ENCODE measurements at regions not wholly inside any gene's neighbourhood (a gene's known extent, or its start where the extent isn't known, plus 50 kb on each side); places are given as distances from the start of the nearest gene placed in this dataset.
"Not testable (repeated sequence)": the region's sequence is repeated elsewhere in the genome, so short reads cannot be mapped to it uniquely, and the experiment has no call there.

DNA sequence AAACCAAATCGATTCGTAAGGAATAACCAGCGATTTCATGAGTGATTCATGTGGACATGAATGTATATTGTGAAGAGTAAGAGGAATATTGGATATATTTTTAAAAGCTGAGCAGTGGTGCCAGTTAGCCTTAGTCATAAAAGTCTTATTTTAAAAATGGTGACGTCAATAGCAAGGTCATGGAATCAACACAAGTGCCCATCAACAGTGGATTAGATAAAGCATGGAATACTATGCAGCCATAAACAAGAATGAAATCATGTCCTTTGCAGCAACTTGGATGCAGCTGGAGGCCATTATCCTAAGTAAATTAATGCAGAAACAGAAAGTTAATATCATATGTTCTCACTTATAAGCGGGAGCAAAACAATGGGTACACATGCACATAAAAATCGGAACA lies 89.0 kb upstream of the STOX2 start:
- DNase-seq, result no peak

DNA sequence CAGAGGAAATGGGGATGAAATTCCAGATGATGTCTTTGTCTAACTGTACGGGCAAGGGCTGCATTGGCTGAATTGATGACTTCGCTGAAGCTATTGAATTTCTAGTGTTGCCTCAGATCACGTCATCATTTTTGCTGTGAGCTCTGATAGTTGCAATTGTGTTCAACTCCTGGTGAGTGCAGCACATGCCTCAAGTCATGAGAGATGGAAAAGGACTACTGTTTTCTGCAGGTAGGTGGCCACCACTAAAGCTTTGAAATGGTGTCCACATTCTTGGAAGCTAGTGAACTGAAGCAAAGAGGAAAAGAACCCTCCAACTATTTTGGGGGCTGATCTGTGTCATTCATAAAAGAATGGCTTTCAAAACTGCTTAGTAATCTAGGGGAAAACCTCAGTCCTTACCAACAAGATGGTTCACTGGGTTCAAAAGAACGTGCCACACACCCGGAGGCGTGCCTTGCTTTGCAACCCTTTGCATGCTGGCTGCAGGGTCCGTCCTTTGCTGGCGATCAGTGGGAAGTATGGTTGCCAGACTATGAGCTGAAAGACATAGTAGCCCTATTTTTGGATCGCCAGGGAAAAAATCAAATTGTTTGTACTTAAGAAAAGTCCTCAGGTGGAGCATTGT lies 88.1 kb upstream of the STOX2 start:
- no peak for DNase-seq

DNA sequence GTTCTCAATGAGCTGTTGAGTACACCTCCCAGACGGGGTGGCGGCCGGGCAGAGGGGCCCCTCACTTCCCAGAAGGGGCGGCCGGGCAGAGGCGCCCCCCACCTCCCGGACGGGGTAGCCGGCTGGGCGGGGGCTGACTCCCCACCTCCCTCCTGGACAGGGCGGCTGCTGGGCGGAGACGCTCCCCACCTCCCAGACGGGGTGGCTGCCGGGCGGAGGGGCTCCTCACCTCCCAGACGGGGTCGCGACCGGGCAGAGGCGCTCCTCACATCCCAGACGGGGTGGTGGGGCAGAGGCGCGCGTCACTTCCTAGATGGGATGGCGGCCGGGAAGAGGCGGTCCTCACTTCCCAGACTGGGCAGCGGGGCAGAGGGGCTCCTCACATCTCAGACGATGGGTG lies 86.5 kb upstream of the STOX2 start:
- not testable (repeated sequence) for DNase-seq

DNA sequence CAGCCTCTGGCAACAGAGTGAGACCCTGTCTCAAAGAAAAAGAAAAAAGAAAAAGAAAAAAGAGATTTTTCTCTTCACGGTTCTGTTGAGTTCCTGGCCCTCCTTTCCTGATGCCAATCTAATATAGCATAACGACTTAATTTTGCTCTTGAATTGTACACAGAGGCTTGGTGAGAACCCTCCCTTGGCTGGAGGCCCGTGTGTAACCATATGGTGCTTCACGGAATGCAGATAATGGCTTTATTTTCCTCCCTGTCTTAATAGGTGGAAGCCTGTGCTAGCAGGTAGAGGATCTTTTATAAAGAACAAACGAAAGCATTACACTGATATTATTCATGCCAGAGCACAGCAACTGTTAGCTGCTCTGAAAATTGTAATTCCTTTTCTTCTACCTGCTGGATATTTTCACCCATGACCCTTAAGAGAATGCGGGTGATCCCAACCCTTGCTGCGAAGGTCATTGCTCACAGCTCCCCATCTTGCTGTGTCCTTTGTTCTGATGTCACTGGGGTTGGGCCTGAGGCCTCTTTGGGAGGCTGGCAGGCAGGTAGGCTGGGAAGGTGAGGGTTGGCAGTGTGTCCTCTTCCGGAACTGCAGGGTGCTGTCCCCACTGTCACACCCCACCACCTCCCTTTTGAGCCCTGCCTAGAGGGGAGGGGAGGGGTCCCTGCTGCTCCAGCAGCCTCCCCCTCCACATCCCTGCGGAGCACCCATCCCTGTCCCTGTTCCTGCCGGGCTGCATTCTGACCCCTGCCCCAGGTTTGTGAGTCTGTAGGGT lies 83.8 kb upstream of the STOX2 start:
- no peak for DNase-seq

- no peak for DNase-seq
Observed at GRCh38 chr4:183823434-183823833, 81.7 kb upstream of the STOX2 start.

DNA sequence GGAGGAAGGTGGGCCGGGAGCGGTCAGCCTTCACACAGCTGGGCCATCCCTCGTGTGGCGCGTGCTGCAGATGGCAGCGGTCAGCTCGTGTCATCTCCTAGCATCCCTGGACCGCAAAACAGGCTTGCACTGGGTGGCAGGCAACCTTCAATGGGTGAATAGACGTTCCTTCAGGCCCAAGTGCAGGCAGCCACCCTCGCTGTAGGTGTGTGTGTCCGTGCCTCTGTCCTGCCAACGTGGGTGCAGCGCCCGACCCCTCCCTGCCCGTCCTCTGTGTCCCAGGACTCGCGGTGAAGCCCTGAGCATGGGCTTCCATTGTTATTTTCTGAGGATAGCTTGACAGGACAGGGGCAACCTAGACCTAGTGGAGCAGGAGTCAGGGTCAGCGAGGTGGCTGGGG lies 79.8 kb upstream of the STOX2 start:
- DNase-seq, result no peak

GRCh38 chr4:183826461-183826860 lies 78.6 kb upstream of the STOX2 start:
- DNase-seq, result no peak

DNA sequence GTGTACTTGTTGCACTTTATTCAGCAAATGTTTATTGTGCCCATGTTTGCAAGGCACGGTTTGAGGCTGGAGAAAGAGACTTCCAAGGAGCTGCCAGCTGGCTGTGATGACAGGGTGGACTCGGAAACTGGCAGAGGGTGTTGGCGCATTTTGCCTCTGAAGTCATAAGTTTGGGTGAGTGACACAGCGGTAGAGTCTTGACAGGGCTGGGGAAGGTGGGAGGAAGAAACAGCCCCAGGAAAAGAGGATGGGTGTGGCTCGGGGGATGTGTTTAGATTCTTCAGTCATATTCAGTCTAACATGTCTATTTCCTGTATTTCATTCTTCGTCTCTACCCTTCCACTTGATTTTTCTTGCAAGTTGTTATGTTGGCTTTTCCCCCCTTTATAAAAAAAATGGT lies 77.0 kb upstream of the STOX2 start:
- no peak for DNase-seq

DNA sequence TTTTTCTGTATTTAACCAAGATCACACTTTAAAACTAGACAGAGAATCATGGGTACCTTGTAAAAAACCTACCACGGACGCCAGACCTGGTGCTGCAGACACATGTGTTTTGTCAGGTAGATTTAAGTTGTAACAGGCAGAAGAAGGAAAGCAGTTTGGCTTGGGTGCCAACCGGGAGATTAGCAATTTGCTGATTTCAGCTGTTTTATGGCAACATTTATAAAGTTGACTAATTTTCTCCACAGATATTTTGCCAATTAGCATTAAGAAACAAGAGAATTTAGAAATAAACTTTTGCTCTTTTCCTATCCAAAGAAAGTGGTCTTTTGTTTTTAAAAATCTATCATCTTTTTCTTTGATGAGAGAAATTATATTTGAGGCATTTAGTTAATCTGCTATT lies 76.3 kb upstream of the STOX2 start:
- no peak for DNase-seq

DNA sequence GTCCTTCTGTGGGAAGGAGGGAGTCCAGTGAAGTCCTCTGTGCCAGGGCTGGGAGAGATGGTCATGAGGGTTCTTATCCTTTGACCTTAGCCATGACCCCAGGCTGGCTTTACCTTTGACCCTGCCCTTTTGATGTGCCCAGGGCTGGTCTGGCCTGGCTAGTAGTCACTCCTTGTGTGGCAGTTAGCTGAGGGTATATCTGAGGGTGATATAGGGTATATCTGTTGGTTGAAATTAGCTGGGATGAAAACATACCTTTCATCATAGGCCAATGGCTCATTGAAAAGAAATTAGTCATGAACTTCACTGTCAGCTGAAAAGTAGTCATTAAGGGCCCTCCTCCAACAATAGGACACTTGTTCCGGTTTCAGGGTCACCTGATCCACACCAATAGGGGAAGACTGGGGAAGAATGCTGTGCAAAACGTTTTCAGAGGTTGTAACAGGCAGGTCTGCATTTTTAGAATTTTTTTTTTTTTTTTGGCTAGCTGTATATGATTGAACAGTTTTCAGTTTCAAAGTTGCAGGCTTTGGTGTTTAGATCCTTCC lies 74.6 kb upstream of the STOX2 start:
- DNase-seq, result no peak

DNA sequence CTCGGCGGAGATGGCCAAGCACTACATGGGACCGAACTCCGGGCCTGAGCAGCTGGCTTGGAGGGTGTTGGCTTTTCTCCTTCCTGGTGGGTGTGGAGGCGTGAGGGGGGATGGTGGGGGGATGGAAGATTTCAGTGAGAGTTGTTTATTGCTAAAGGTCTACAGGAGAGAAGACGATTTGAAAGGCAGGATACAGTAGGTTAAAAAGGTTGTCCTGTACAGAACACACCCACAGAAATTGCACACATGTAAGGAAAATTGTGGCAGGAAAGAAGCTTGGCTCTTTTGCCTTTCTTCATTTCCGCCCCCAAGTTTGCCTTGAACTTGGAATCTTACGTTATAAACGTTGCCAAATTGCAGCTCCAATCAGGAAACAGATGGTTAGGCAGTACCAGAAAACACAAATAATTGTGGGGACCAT lies 74.1 kb upstream of the STOX2 start:
- no peak for DNase-seq

GRCh38 chr4:183831683-183832082 lies 73.4 kb upstream of the STOX2 start:
- no peak for DNase-seq

GRCh38 chr4:183832776-183833450 lies 72.2 kb upstream of the STOX2 start:
- no peak for DNase-seq

DNA sequence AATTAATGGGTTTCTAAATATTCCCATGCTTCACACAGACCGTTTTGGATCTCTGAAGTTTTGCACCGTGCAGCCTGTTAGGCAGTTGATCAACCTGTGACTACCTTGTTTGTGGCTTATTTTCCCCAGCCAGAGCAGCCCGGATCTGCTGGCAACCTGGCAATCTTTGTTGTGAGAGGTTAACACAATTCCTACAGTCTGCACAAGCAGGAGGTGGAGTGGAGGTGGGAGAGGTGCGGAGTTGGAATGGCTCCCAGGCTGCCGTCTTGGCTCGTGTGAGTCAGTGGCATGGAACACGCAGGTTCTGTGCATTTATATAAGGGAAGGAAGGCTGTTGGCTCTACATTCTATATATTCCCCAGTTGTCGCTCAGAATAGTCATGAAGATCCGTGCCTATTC lies 70.9 kb upstream of the STOX2 start:
- no peak for DNase-seq

DNA sequence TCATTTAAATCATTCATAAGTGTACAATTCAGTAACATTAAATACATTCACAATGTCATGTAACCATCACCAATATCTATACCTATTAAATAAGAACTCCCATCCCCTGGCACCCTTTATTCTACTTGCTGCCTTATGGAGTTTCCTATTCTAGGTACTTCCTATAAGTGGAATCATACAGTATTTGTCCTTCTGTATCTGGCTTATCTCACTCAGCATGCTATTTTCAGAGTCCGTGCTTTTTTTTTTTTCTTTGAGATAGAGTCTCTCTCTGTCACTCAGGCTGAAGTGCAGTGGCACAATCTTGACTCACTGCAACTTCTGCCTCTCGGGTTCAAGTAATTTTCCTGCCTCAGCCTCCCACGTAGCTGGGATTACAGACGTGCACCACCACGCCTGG lies 67.9 kb upstream of the STOX2 start:
- DNase-seq, result no peak

- no peak for DNase-seq
Observed at GRCh38 chr4:183838987-183839712, 66.0 kb upstream of the STOX2 start.

- DNase-seq, result peak; percentile 48
Observed at GRCh38 chr4:183840311-183840710, 64.8 kb upstream of the STOX2 start.

- no peak for DNase-seq
Observed at GRCh38 chr4:183841001-183841400, 64.1 kb upstream of the STOX2 start.

DNA sequence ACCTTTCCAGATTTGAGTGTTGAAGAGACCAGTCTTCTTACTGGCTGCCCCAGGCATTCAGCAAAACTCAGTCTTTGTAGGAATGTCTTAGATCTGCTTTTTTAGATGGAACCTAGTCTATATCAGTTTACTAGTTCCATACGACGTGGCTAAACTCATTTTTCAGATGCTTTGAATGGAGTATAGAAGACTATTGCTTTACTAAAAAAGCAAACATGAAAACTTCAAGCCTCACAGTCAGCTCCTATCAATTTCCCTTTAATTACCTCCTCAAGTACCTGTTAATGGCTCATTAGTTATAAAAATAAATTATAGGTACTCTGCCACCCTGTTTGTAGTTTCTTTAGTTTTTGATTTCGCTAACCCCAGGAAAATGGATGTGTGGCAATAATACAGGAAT lies 63.0 kb upstream of the STOX2 start:
- DNase-seq, result no peak

- no peak for DNase-seq
Observed at GRCh38 chr4:183843248-183843671, 61.8 kb upstream of the STOX2 start.

DNA sequence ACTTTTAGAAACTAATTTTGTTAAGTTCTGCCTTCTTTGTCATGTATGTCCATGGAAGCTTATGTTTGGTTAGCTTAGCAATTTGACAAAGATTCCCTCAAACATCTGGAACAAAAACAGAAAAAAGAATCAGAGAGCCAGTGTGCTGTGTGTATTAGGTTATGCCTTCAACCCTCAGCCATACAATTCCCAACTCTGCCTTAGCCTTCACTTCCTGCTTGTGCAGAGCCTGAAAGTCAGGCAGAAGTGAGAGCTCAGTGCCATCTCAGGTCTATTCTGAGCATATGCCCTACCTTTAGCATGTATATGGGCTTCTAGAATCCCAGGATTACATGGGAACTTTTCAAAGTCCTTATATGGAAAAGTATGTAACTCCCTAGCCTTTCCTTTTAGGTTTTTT lies 58.2 kb upstream of the STOX2 start:
- no peak for DNase-seq

DNA sequence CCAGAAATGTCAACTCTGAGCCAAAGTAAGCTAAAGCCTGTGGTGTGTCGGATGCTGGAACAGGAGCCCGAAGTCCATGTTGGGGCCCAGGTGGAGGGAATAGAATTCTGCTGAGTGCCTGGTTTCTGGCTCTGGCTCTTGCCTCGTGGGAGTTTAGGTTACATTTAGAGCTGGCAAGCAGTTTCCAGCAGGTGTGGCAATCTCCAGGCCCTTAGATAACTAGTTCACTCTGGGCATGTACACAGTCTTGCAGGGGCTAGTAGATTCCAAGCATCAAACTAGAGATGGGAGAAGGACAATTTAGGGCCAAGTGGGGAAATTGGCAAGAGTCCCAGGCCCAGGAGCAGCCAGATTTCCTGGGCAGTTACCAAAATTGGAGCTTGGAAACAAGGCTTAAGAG lies 56.3 kb upstream of the STOX2 start:
- DNase-seq, result no peak

DNA sequence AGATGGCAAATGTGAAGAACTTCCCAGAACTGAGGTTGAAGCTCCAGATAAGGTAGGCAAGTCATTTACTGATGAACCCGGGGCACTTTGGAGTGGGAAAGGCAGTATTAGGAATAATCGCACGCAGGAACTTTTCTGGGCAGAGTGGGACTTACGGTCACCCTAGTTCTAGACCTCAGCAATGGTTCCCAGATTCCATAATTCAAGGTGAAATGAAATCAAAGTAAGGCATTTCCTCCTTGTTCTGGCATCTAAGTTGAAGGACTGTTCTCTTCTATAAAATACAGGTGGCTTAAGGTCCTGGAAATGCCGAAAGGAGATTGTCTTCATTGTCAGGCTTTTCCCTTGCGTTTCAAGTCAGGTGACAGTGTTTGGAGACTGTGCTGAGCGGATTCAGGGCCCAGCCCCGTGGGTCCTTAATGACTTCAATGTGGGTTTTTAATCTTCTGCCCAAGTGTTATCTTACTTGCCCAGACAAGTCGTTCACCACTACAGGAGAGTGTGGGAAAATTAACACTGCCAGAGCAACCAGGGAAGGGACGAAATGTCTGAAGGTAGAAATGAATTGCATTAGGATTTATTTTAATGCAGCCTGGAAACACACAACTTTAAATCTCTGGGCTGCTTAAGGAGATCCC lies 52.1 kb upstream of the STOX2 start:
- no peak for DNase-seq
